Endodermal cell (in vitro differentiated cells): ENCODE measurements at regions not wholly inside any gene's neighbourhood (a gene's known extent, or its start where the extent isn't known, plus 50 kb on each side); places are given as distances from the start of the nearest gene placed in this dataset.

ENCODE experiments used
- DNase-seq: peaks from one replicate; pipeline ENCODE4 v3.0.0-alpha.2; 2017
- H3K27ac ChIP-seq: 2 replicates; pipeline ENCODE4 v1.5.1; 2013; ENCODE audit warnings: mild to moderate bottlenecking, low read depth, low read length, moderate library complexity
- H3K27me3 ChIP-seq: 2 replicates; pipeline ENCODE4 v1.6.1; 2013; ENCODE audit warnings: mild to moderate bottlenecking, low read length, moderate library complexity; ENCODE audit not compliant: insufficient read depth, control insufficient read depth, poor library complexity, severe bottlenecking
- H3K36me3 ChIP-seq: 2 replicates; pipeline ENCODE4 v1.7.0; 2013; ENCODE audit warnings: mild to moderate bottlenecking, low read length, moderate library complexity; ENCODE audit not compliant: control insufficient read depth, insufficient read depth
- H3K4me1 ChIP-seq: one replicate; pipeline ENCODE4 v1.7.0; 2013; ENCODE audit warnings: low read length; ENCODE audit not compliant: control insufficient read depth, insufficient read depth
- H3K4me3 ChIP-seq: 2 replicates; pipeline ENCODE4 v1.5.1; 2013; ENCODE audit warnings: mild to moderate bottlenecking, low read length, moderate library complexity
- H3K9ac ChIP-seq: 2 replicates; pipeline ENCODE4 v1.6.1; 2013; ENCODE audit warnings: mild to moderate bottlenecking, low read length, moderate library complexity; ENCODE audit not compliant: poor library complexity, severe bottlenecking; ENCODE audit errors: extremely low read depth
- H3K9me3 ChIP-seq: 2 replicates; pipeline ENCODE4 v1.6.1; 2013; ENCODE audit warnings: mild to moderate bottlenecking, low read length, moderate library complexity; ENCODE audit not compliant: control insufficient read depth
- H3K27ac Mint-ChIP-seq: 2 replicates; pipeline ENCODE4 v1.8.0; 2020; ENCODE audit warnings: mixed read lengths
- H3K27me3 Mint-ChIP-seq: 2 replicates; pipeline ENCODE4 v1.8.0; 2021; ENCODE audit warnings: mild to moderate bottlenecking, mixed read lengths; ENCODE audit not compliant: insufficient read depth
- H3K36me3 Mint-ChIP-seq: 2 replicates; pipeline ENCODE4 v1.8.0; 2020; ENCODE audit warnings: low read depth, mixed read lengths
- H3K4me1 Mint-ChIP-seq: 2 replicates; pipeline ENCODE4 v1.8.0; 2020; ENCODE audit warnings: mixed read lengths
- H3K4me3 Mint-ChIP-seq: 2 replicates; pipeline ENCODE4 v1.8.0; 2020; ENCODE audit warnings: mild to moderate bottlenecking, moderate library complexity, mixed read lengths
- H3K9me3 Mint-ChIP-seq: 2 replicates; pipeline ENCODE4 v1.8.0; 2020; ENCODE audit warnings: mild to moderate bottlenecking, mixed read lengths
- CTCF ChIP-seq: fragments of 200-600 bp; sonication (generic); conservative IDR thresholded peaks from 2 replicates; pipeline ENCODE4 v1.5.0; 2021; ENCODE audit warnings: antibody characterized with exemption, mild to moderate bottlenecking
- WGBS, 2 experiments: methylation state at CpG; one replicate each; pipeline versions ENCODE4 v1.1.5 to v1.1.7; 2013; ENCODE audit warnings: missing lambda C conversion rate in 2 of 2, mixed read lengths in 1 of 2; ENCODE audit not compliant: insufficient coverage in 1 of 2, insufficient read length in 1 of 2; 5-methylcytosine and 5-hydroxymethylcytosine counted together

DNA sequence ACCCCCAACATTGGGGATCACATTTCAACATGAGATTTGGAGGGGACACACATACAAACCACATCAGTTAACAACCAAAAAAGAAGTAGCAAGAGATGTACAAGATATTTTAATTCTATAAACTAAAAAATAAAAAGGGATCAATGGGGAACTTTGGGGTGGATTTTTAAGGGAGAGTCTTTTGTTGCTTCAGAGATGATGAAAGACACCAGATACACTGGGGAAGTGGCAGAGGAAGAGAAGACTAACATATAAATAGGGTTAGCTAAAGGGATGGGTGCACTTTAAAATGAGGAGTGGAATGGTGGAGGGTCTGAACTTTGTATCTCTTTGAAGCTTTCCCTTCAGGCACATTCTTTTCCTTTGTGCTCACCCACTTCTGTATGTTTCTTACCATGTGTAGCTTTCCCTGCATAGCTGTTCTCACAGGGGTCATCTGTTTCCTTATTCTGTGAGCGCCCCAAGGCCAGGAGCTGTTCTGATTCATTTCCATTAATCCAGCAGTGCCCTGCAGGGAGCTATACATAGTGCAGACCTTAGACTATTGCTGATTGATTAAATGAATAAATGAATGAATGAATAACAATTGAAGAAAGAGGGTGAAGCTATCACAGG is 531.6 kb upstream of the KLF4 start:
- Mint-ChIP-seq H3K36me3 (no peaks in the 10 kb centered on the region), H3K27me3 (no peaks in the 10 kb centered on the region), H3K4me3 (no peak overlapping the region), H3K4me1 (peaks cover 5% of the 10 kb centered on the region), H3K9me3 (peaks cover 3% of the 10 kb centered on the region), H3K27ac (no peak overlapping the region)
- TF ChIP-seq CTCF, result no peak
- H3K9ac ChIP-seq, result no peak overlapping the region
- no peak overlapping the region for H3K4me3 ChIP-seq
- H3K36me3 ChIP-seq, result no peaks in the 10 kb centered on the region
- no peak for DNase-seq
- H3K4me1 ChIP-seq, result peaks cover 4% of the 10 kb centered on the region
- H3K27ac ChIP-seq, result no peak overlapping the region
- H3K27me3 ChIP-seq, result no peaks in the 10 kb centered on the region
- WGBS, 2 experiments, result 80 to 88% methylated on average over 1 of the region's 1 CpG
- no peaks in the 10 kb centered on the region for H3K9me3 ChIP-seq

DNA sequence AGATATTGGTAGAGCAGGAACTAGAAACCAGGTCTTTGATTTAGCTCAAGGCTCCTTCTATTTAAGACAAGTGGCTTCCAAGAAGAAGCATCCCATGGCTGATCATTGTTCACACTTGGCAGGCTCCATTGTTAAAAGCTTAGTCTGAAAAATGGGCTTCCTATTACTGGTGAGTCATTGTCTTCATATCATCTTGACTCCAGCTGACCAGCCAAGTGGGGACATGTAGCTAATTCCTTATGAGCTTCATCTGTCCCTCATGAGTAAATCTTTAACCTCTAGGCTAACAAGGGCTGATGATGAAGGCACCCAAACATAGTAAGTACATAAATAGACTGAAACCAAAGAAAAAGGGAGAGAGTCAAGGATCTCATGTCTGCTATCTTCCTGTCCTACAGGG is 530.3 kb upstream of the KLF4 start:
- Histone ChIP-seq H3K4me1 (peaks cover 4% of the 10 kb centered on the region), H3K9ac (no peak overlapping the region), H3K36me3 (no peaks in the 10 kb centered on the region), H3K27ac (no peak overlapping the region), H3K9me3 (no peaks in the 10 kb centered on the region), H3K4me3 (peak overlapping the region; percentile 39), H3K27me3 (no peaks in the 10 kb centered on the region)
- H3K4me1 Mint-ChIP-seq, result peaks cover 5% of the 10 kb centered on the region
- H3K36me3 Mint-ChIP-seq, result no peaks in the 10 kb centered on the region
- no peak for DNase-seq
- peaks cover 3% of the 10 kb centered on the region for H3K9me3 Mint-ChIP-seq
- no peak overlapping the region for H3K4me3 Mint-ChIP-seq
- no peak overlapping the region for H3K27ac Mint-ChIP-seq
- H3K27me3 Mint-ChIP-seq, result no peaks in the 10 kb centered on the region
- TF ChIP-seq CTCF, result no peak

DNA sequence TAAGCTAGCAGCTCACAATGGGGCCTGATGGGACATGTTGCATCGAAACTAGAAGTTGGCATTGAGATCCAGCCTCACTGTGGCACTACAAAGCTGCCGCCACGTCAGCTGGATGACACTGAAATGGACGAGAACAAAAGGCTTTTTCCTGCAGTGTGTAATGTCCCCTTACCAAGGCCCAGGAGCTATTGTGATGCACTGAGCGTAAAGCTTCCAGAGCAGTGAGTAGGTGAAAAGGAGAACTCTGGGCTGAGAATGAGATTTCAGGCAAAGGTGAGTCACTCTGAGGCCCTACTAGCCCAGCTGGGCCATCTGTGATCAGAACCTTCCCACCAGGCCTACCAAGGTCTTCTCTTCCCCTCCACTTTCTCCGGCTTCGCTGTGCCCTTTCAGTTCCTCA is 528.1 kb upstream of the KLF4 start:
- no peaks in the 10 kb centered on the region for H3K36me3 ChIP-seq
- Mint-ChIP-seq H3K4me3 (no peak overlapping the region), H3K27me3 (no peaks in the 10 kb centered on the region), H3K36me3 (no peaks in the 10 kb centered on the region), H3K9me3 (peaks cover under 1% of the 10 kb centered on the region), H3K27ac (no peak overlapping the region), H3K4me1 (peaks cover 5% of the 10 kb centered on the region)
- TF ChIP-seq CTCF, result no peak
- DNase-seq, result no peak
- 93 to 95% methylated on average over 5 to 7 of the region's 7 CpGs for WGBS, 2 experiments
- H3K27ac ChIP-seq, result no peak overlapping the region
- H3K9ac ChIP-seq, result no peak overlapping the region
- no peaks in the 10 kb centered on the region for H3K27me3 ChIP-seq
- no peak overlapping the region for H3K4me3 ChIP-seq
- H3K9me3 ChIP-seq, result no peaks in the 10 kb centered on the region
- H3K4me1 ChIP-seq, result peaks cover 4% of the 10 kb centered on the region
